ENCODE measurements at regions not wholly inside any gene's neighbourhood (a gene's known extent, or its start where the extent isn't known, plus 50 kb on each side); places are given as distances from the start of the nearest gene placed in this dataset.

DNA sequence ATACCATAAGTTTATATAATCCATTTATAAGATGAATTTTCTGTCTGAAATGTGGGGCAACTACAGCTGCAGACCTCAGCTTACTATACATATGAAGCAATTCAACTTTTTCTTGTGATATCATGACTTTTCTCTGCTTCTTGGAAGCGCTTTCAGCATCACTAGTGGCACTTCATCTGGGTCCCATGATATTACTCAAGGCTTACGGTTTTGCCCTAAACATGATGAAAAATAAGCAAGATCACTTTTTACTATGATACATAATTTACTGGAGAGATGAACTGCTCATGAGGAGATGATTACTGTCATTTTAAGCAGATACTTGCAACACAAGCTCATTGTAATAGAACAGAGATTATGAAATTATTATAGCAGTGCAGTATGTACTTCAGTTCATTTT is 258.0 kb upstream of the ZSWIM2 start:
- Histone ChIP-seq H3K4me1 (ENCODE audit: control insufficient read depth, insufficient read depth, low read length) (no peaks in the 10 kb centered on the region), H3K27me3 (ENCODE audit: control insufficient read depth, insufficient read depth, low read length) (no peaks in the 10 kb centered on the region), H3K36me3 (ENCODE audit: control insufficient read depth, insufficient read depth, low read length) (no peaks in the 10 kb centered on the region), H3K9ac (ENCODE audit: low read depth, low read length) (no peak overlapping the region), H3K9me3 (ENCODE audit: control insufficient read depth, insufficient read depth, low read length) (no peaks in the 10 kb centered on the region), H3K27ac (ENCODE audit: low read depth, low read length) (no peak overlapping the region), H3K4me3 (ENCODE audit: low read depth, low read length) (no peak overlapping the region)

DNA sequence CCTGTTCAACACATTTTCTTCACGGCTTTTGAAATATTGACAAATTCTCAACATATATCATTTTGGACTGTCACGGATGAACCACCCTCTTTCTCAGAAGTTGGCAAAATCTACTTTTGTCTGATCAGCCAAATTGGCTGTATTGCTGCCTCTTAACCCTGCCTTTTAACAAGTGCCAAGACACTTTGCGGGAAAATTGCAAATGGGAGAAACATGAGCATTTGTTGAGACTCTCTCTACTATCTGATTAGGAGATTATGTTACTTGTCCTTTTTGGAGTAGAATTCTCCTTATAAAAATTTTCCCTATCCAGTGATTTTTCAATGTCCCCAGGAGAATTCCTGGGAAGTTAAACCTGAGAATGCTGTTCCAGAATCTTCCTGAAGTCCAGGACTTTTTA is 256.2 kb upstream of the ZSWIM2 start:
- Histone ChIP-seq H3K36me3 (ENCODE audit: control insufficient read depth, insufficient read depth, low read length) (no peaks in the 10 kb centered on the region), H3K9ac (ENCODE audit: low read depth, low read length) (no peak overlapping the region), H3K4me3 (ENCODE audit: low read depth, low read length) (no peak overlapping the region), H3K4me1 (ENCODE audit: control insufficient read depth, insufficient read depth, low read length) (no peaks in the 10 kb centered on the region), H3K27ac (ENCODE audit: low read depth, low read length) (no peak overlapping the region), H3K27me3 (ENCODE audit: control insufficient read depth, insufficient read depth, low read length) (no peaks in the 10 kb centered on the region), H3K9me3 (ENCODE audit: control insufficient read depth, insufficient read depth, low read length) (no peaks in the 10 kb centered on the region)

DNA sequence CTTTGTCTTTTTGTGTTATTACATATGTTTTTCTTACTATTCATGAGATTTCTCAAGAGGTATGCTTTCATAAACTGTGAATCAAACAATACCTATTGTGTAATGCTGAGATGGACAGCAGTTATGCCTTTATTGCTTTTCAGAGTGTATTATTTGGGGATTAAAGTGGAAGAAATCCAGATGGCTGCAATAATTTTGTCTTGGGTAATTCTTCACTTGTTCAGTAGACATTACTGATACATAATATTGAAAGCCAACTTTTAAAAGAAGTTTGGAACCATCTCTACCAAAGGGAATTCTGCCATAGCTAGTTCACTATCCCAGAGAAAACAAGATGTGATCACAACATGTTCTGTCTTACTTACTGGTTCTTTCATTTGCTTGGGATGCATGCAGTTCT is 253.4 kb upstream of the ZSWIM2 start:
- Histone ChIP-seq H3K9me3 (ENCODE audit: control insufficient read depth, insufficient read depth, low read length) (no peaks in the 10 kb centered on the region), H3K9ac (ENCODE audit: low read depth, low read length) (no peak overlapping the region), H3K4me3 (ENCODE audit: low read depth, low read length) (no peak overlapping the region), H3K4me1 (ENCODE audit: control insufficient read depth, insufficient read depth, low read length) (no peaks in the 10 kb centered on the region), H3K27ac (ENCODE audit: low read depth, low read length) (no peak overlapping the region), H3K27me3 (ENCODE audit: control insufficient read depth, insufficient read depth, low read length) (no peaks in the 10 kb centered on the region), H3K36me3 (ENCODE audit: control insufficient read depth, insufficient read depth, low read length) (no peaks in the 10 kb centered on the region)

DNA sequence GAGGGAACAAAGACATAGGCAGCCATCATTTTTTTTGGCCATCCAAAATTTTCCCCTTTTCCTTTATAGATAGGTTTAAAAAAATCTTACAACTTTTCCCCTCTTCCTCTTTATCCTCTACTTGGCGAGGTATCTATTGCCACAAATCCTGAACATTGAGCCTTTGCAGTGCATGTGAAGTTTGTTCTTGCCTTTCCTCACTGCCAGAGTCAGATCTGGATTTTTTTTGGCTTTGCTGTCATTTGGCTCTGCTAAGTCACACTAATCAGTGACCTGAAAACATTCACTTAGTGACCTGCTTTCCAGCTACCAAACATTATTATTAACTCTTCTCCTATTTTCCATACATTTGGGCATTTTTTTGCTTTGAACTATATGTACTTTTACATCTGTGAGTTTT is 249.2 kb upstream of the ZSWIM2 start:
- Histone ChIP-seq H3K9me3 (ENCODE audit: control insufficient read depth, insufficient read depth, low read length) (no peaks in the 10 kb centered on the region), H3K36me3 (ENCODE audit: control insufficient read depth, insufficient read depth, low read length) (no peaks in the 10 kb centered on the region), H3K27ac (ENCODE audit: low read depth, low read length) (no peak overlapping the region), H3K27me3 (ENCODE audit: control insufficient read depth, insufficient read depth, low read length) (no peaks in the 10 kb centered on the region), H3K4me3 (ENCODE audit: low read depth, low read length) (no peak overlapping the region), H3K9ac (ENCODE audit: low read depth, low read length) (no peak overlapping the region), H3K4me1 (ENCODE audit: control insufficient read depth, insufficient read depth, low read length) (no peaks in the 10 kb centered on the region)

DNA sequence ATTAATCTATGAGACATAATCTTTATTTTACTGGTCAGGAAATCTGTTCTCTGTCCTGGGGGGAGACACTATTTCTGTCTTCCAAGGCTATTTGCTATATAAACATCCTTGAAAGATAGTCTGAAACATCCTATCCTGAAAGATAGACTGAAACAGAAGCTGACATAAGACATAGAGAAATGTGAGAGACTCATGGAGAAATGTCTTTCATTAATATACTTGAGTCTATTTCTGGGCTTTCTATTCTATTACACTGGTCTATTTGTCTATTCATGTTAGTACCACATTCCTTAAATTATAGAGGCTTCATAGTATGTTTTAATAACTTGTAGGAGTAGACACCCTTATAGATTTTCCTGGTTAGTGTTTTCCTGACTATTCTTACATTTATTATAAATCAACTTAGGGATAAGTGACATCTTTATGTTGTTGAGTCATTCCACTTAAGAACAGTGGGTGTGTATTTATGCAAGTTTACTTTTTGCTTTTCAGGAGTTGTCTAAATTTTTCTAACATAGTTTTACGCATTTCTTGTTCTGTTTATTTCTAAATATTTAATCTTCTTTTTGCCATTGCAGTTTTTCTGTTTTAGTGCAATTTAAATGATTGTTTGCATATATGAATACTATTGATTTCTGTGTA is 244.9 kb upstream of the ZSWIM2 start:
- Histone ChIP-seq H3K27ac (ENCODE audit: low read depth, low read length) (no peak overlapping the region), H3K9me3 (ENCODE audit: control insufficient read depth, insufficient read depth, low read length) (no peaks in the 10 kb centered on the region)

DNA sequence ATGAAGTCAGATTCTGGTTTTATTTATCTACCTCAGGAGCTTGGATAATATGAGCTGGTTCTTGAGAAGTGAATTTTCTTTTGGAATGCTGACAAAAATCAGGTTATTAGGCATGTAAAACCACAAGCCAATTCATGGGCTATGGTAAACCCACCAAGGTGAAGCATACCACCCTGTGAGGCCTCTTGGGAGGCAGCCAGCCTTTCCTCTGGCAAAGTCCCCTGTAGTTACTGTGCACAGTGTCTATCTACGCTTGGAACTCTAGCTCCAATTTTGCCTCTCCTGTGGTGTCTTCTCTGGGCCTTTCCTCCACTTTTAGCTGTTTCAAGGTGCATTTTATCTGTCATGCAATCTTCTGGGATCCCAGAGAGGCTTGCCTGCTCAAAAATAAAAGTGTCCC is 242.7 kb upstream of the ZSWIM2 start:
- H3K27me3 ChIP-seq (ENCODE audit: control insufficient read depth, insufficient read depth, low read length), result no peaks in the 10 kb centered on the region
- H3K9ac ChIP-seq (ENCODE audit: low read depth, low read length), result no peak overlapping the region
- H3K27ac ChIP-seq (ENCODE audit: low read depth, low read length), result no peak overlapping the region
- H3K4me3 ChIP-seq (ENCODE audit: low read depth, low read length), result no peak overlapping the region
- H3K9me3 ChIP-seq (ENCODE audit: control insufficient read depth, insufficient read depth, low read length), result no peaks in the 10 kb centered on the region
- H3K4me1 ChIP-seq (ENCODE audit: control insufficient read depth, insufficient read depth, low read length), result no peaks in the 10 kb centered on the region
- no peaks in the 10 kb centered on the region for H3K36me3 ChIP-seq (ENCODE audit: control insufficient read depth, insufficient read depth, low read length)

More for the DNA sequence above, 244.9 kb upstream of the ZSWIM2 start:
- H3K36me3 ChIP-seq (ENCODE audit: control insufficient read depth, insufficient read depth, low read length), result no peaks in the 10 kb centered on the region
- H3K4me3 ChIP-seq (ENCODE audit: low read depth, low read length), result no peak overlapping the region
- no peaks in the 10 kb centered on the region for H3K4me1 ChIP-seq (ENCODE audit: control insufficient read depth, insufficient read depth, low read length)
- no peaks in the 10 kb centered on the region for H3K27me3 ChIP-seq (ENCODE audit: control insufficient read depth, insufficient read depth, low read length)
- H3K9ac ChIP-seq (ENCODE audit: low read depth, low read length), result no peak overlapping the region

DNA sequence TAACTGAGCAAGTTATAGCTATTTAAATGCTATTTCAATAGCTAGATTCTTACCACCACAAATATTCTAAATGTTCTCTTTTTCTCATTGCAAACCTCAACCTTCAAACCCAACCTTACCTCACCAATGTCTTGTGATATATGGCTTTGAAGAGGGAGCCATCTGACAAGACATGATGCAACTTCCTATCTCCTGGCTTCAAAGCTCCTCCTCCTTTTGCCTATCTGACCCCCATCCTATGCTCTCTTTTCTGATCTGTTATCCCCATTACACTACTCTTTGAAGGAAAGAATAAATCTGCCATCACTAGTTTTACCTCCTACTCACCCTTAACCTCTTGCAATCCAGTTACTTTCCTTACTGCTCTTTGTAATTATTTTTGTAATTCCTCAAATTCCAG is 235.6 kb upstream of the ZSWIM2 start:
- H3K36me3 ChIP-seq (ENCODE audit: control insufficient read depth, insufficient read depth, low read length), result no peaks in the 10 kb centered on the region
- H3K4me1 ChIP-seq (ENCODE audit: control insufficient read depth, insufficient read depth, low read length), result no peaks in the 10 kb centered on the region
- no peaks in the 10 kb centered on the region for H3K9me3 ChIP-seq (ENCODE audit: control insufficient read depth, insufficient read depth, low read length)
- H3K9ac ChIP-seq (ENCODE audit: low read depth, low read length), result no peak overlapping the region
- H3K27ac ChIP-seq (ENCODE audit: low read depth, low read length), result no peak overlapping the region
- H3K4me3 ChIP-seq (ENCODE audit: low read depth, low read length), result no peak overlapping the region
- no peaks in the 10 kb centered on the region for H3K27me3 ChIP-seq (ENCODE audit: control insufficient read depth, insufficient read depth, low read length)

DNA sequence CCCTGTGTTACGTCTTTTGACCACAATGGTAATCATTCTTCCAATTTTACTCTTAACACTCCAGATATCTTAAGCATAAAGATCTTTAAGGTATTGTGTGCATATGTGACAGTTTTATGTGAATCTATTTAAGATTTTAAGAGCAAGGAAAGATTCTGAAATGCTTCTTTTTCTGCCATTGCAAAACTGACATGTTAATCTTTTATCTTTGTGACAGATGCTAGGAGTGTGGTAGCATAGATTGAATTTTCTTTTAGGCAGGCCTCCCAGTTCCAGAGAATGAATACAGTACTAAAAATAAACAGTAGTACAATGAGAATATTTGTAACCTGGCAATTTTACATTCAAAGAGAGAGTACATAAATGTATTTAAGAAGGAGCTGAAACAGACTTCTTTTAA is 232.5 kb upstream of the ZSWIM2 start:
- Histone ChIP-seq H3K27me3 (ENCODE audit: control insufficient read depth, insufficient read depth, low read length) (no peaks in the 10 kb centered on the region), H3K9ac (ENCODE audit: low read depth, low read length) (no peak overlapping the region), H3K4me3 (ENCODE audit: low read depth, low read length) (no peak overlapping the region), H3K9me3 (ENCODE audit: control insufficient read depth, insufficient read depth, low read length) (no peaks in the 10 kb centered on the region), H3K36me3 (ENCODE audit: control insufficient read depth, insufficient read depth, low read length) (no peaks in the 10 kb centered on the region), H3K4me1 (ENCODE audit: control insufficient read depth, insufficient read depth, low read length) (no peaks in the 10 kb centered on the region), H3K27ac (ENCODE audit: low read depth, low read length) (no peak overlapping the region)

DNA sequence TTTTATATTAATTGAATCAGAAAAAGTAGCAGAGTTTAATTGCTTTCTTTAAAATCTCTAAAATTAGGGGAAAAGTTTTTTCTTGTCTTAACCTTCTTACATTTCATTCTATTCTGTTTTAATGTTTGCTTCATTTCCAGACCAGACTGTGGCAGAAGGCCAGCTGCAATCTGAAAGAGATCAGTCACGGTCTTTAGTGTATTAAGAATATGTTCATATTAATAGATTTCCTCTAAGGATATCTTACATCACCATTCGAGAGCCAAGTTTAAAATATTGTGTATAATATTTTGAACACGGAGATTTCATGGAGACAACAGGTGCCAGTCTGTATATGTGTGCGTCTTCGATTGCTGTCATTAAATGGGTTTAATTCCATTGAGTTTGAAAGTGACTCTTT is 230.9 kb upstream of the ZSWIM2 start:
- Histone ChIP-seq H3K4me3 (ENCODE audit: low read depth, low read length) (no peak overlapping the region), H3K4me1 (ENCODE audit: control insufficient read depth, insufficient read depth, low read length) (0 out of 2 replicates have a peak, but pooled peaks cover 4% of the 10 kb centered on the region), H3K27ac (ENCODE audit: low read depth, low read length) (no peak overlapping the region)

DNA sequence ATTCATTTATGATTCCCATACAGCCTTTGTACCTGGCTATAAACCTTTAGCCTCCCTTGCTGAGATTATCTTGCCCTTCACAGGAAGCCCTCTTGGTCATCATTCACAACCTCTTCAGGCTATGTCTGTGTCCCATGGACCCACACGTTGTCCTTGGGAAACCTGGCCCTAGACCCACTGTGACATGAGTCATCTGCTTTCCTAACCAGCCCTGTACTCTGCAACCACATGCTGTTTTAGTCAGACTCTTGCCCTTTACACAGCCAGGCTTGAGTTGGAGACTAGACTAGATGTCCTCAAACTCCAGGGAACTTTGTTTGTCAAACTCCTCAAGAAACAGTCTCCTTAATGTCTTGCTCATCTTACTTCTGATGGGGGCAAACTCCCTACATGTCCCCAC is 229.3 kb upstream of the ZSWIM2 start:
- H3K36me3 ChIP-seq (ENCODE audit: control insufficient read depth, insufficient read depth, low read length), result no peaks in the 10 kb centered on the region
- no peak overlapping the region for H3K27ac ChIP-seq (ENCODE audit: low read depth, low read length)
- H3K9ac ChIP-seq (ENCODE audit: low read depth, low read length), result no peak overlapping the region
- H3K4me3 ChIP-seq (ENCODE audit: low read depth, low read length), result no peak overlapping the region
- 0 out of 2 replicates have a peak, but pooled peaks cover 5% of the 10 kb centered on the region for H3K4me1 ChIP-seq (ENCODE audit: control insufficient read depth, insufficient read depth, low read length)
- no peaks in the 10 kb centered on the region for H3K9me3 ChIP-seq (ENCODE audit: control insufficient read depth, insufficient read depth, low read length)
- no peaks in the 10 kb centered on the region for H3K27me3 ChIP-seq (ENCODE audit: control insufficient read depth, insufficient read depth, low read length)

More for the DNA sequence above, 230.9 kb upstream of the ZSWIM2 start:
- no peaks in the 10 kb centered on the region for H3K36me3 ChIP-seq (ENCODE audit: control insufficient read depth, insufficient read depth, low read length)
- H3K27me3 ChIP-seq (ENCODE audit: control insufficient read depth, insufficient read depth, low read length), result no peaks in the 10 kb centered on the region
- H3K9ac ChIP-seq (ENCODE audit: low read depth, low read length), result no peak overlapping the region
- no peaks in the 10 kb centered on the region for H3K9me3 ChIP-seq (ENCODE audit: control insufficient read depth, insufficient read depth, low read length)

DNA sequence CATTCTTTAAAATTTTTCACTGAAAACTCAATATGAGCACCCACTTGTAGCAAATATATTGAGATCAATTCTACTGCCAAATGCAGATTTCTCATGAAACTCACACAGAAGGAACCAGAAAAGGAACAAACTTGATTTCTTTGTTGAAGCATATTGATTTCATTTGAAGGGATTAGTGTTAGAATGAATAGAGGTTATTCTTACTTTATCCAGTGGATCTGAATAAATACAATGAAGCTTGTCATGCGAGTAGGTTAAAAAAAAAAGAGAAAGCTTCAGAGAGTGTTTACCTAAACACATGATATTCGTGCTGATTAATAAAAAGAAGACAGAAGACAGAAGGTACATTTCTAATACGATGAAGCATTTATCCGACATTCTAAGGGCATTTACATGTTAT is 226.7 kb upstream of the ZSWIM2 start:
- no peak overlapping the region for H3K9ac ChIP-seq (ENCODE audit: low read depth, low read length)
- no peaks in the 10 kb centered on the region for H3K27me3 ChIP-seq (ENCODE audit: control insufficient read depth, insufficient read depth, low read length)
- H3K4me3 ChIP-seq (ENCODE audit: low read depth, low read length), result no peak overlapping the region
- H3K27ac ChIP-seq (ENCODE audit: low read depth, low read length), result no peak overlapping the region
- H3K36me3 ChIP-seq (ENCODE audit: control insufficient read depth, insufficient read depth, low read length), result no peaks in the 10 kb centered on the region
- H3K9me3 ChIP-seq (ENCODE audit: control insufficient read depth, insufficient read depth, low read length), result no peaks in the 10 kb centered on the region
- 0 out of 2 replicates have a peak, but pooled peaks cover 5% of the 10 kb centered on the region for H3K4me1 ChIP-seq (ENCODE audit: control insufficient read depth, insufficient read depth, low read length)
